Lung (tissue), 11 donors: ENCODE measurements at regions not wholly inside any gene's neighbourhood (a gene's known extent, or its start where the extent isn't known, plus 50 kb on each side); places are given as distances from the start of the nearest gene placed in this dataset.
A peak's percentile ranks its signal among the peaks of the same experiment; 100 is the strongest.
"Not testable (repeated sequence)": the region's sequence is repeated elsewhere in the genome, so short reads cannot be mapped to it uniquely, and the experiment has no call there.

Experiments
- ATAC-seq: fragments of 200-7000 bp; cut with Tn5 transposase; one replicate; pipeline ENCODE4 v1.9.1; 2020; ENCODE audit warnings: moderate number of reproducible peaks; ENCODE audit not compliant: insufficient read depth, low FRiP score
- DNase-seq, 3 donors: peaks; one replicate each; pipeline ENCODE4 v3.0.0-alpha.2; 2013 to 2017
- H3K27ac ChIP-seq, 2 donors: one replicate each; pipeline ENCODE4 v1.5.1; 2013; ENCODE audit warnings: mild to moderate bottlenecking in 2 of 2, moderate library complexity in 2 of 2, control low read depth in 1 of 2, inconsistent platforms in 1 of 2, low read depth in 1 of 2, low read length in 1 of 2
- H3K27me3 ChIP-seq, 3 donors: one replicate each; pipeline ENCODE4 v1.5.1; 2013; ENCODE audit warnings: low read length in 2 of 3; ENCODE audit not compliant: control insufficient read depth in 3 of 3, insufficient read depth in 3 of 3
- H3K36me3 ChIP-seq, 4 donors: one replicate each; pipeline ENCODE4 v1.5.1; 2013; ENCODE audit warnings: low read length in 4 of 4, mild to moderate bottlenecking in 1 of 4, moderate library complexity in 1 of 4; ENCODE audit not compliant: control insufficient read depth in 4 of 4, insufficient read depth in 4 of 4
- H3K4me1 ChIP-seq, 5 donors: one replicate each; pipeline ENCODE4 v1.5.1; 2013; ENCODE audit warnings: low read length in 5 of 5, mild to moderate bottlenecking in 2 of 5, moderate library complexity in 1 of 5; ENCODE audit not compliant: control insufficient read depth in 5 of 5, insufficient read depth in 5 of 5
- H3K4me3 ChIP-seq: one replicate; pipeline ENCODE4 v1.5.1; 2013; ENCODE audit warnings: mild to moderate bottlenecking, control low read depth, moderate library complexity
- H3K9ac ChIP-seq, 2 donors: one replicate each; pipeline ENCODE4 v1.5.1; 2013; ENCODE audit warnings: low read length in 2 of 2, control low read depth in 1 of 2; ENCODE audit not compliant: insufficient read depth in 1 of 2
- H3K9me3 ChIP-seq, 4 donors: one replicate each; pipeline ENCODE4 v1.5.1; 2013; ENCODE audit warnings: low read length in 3 of 4, mild to moderate bottlenecking in 1 of 4, moderate library complexity in 1 of 4; ENCODE audit not compliant: control insufficient read depth in 4 of 4, insufficient read depth in 3 of 4
- CTCF ChIP-seq: IDR thresholded peaks from 2 replicates; pipeline ENCODE4 v1.5.1; 2012; ENCODE audit warnings: mild to moderate bottlenecking; ENCODE audit errors: control extremely low read depth, extremely low read depth
- WGBS, 2 donors: extraction: QIAGEN DNeasy Blood & Tissue Kit; methylation state at CpG; one replicate each; pipeline ENCODE4 v1.1.7; 2013; 5-methylcytosine and 5-hydroxymethylcytosine counted together
- donor health status: control.
- donor health status: control.
- donor health status: Bipolar disorder and iron deficiency.
- donor health status: healthy.
- donor health status: DM: yes; HTN: yes; CAD: no.

- 76 to 77% methylated on average over 5 of the region's 5 CpGs for WGBS, 2 donors
- no peak for TF ChIP-seq CTCF
- peaks cover 0 to 7% (median 0%) of the 10 kb centered on the region in 4 donors for H3K36me3 ChIP-seq
- H3K9ac ChIP-seq = no peak overlapping the region
- no peaks in the 10 kb centered on the region for H3K27me3 ChIP-seq
- H3K27ac ChIP-seq = no peak overlapping the region
- ATAC-seq = peak; percentile 43
- no peak overlapping the region for H3K4me3 ChIP-seq
- peak in 2 of 3 donors; percentile 12 to 66 for DNase-seq
- H3K4me1 ChIP-seq = peaks cover 0 to 3% (median 0%) of the 10 kb centered on the region in 5 donors
- peaks cover 0 to 35% (median 13%) of the 10 kb centered on the region in 4 donors for H3K9me3 ChIP-seq
Measured at GRCh38 chr15:20341901-20342600, 199.5 kb downstream of the GOLGA6L6 start.

- TF ChIP-seq CTCF = no peak
- ATAC-seq (no peak), DNase-seq (peak in 2 of 3 donors; percentile 13 to 62)
- Histone ChIP-seq H3K27me3 (no peaks in the 10 kb centered on the region), H3K4me3 (peak overlapping the region; percentile 0), H3K27ac (no peak overlapping the region), H3K36me3 (peaks cover 0 to 7% (median 0%) of the 10 kb centered on the region in 4 donors), H3K4me1 (peaks cover 0 to 3% (median 0%) of the 10 kb centered on the region in 5 donors), H3K9ac (no peak overlapping the region), H3K9me3 (peaks cover 0 to 30% (median 12%) of the 10 kb centered on the region in 4 donors)
- 75% methylated on average over 7 of the region's 7 CpGs for WGBS, 2 donors
Measured at GRCh38 chr15:20340931-20341661, 200.5 kb downstream of the GOLGA6L6 start.

- ATAC-seq = peak; percentile 7
- 77 to 80% methylated on average over 9 of the region's 9 CpGs for WGBS, 2 donors
- Histone ChIP-seq H3K36me3 (peaks cover 0 to 7% (median 0%) of the 10 kb centered on the region in 4 donors), H3K27ac (no peak overlapping the region), H3K4me3 (no peak overlapping the region), H3K4me1 (peaks cover 0 to 3% (median 0%) of the 10 kb centered on the region in 5 donors), H3K9me3 (peaks cover 0 to 30% (median 10%) of the 10 kb centered on the region in 4 donors), H3K27me3 (no peaks in the 10 kb centered on the region), H3K9ac (no peak overlapping the region)
- no peak for TF ChIP-seq CTCF
- DNase-seq = peak in 1 of 3 donors; percentile 45
Measured at GRCh38 chr15:20340331-20340811, 201.2 kb downstream of the GOLGA6L6 start.

- H3K36me3 ChIP-seq, H3K4me3 ChIP-seq, H3K27me3 ChIP-seq, H3K27ac ChIP-seq, H3K4me1 ChIP-seq, DNase-seq, ATAC-seq, H3K9ac ChIP-seq: not testable (repeated sequence)
- peaks cover 0 to 26% (median 8%) of the 10 kb centered on the region in 4 donors for H3K9me3 ChIP-seq
- 74 to 75% methylated on average over 17 of the region's 17 CpGs for WGBS, 2 donors
Measured at GRCh38 chr15:20339086-20339791, 202.4 kb downstream of the GOLGA6L6 start.

- H3K27me3 ChIP-seq, H3K4me3 ChIP-seq, H3K4me1 ChIP-seq, DNase-seq, ATAC-seq, H3K36me3 ChIP-seq, H3K27ac ChIP-seq, H3K9ac ChIP-seq: not testable (repeated sequence)
- peaks cover 0 to 23% (median 8%) of the 10 kb centered on the region in 4 donors for H3K9me3 ChIP-seq
- 82 to 89% methylated on average over 13 of the region's 13 CpGs for WGBS, 2 donors
Measured at GRCh38 chr15:20338671-20339070, 202.9 kb downstream of the GOLGA6L6 start.
